Left ventricle myocardium inferior (tissue), 1 donor: ENCODE measurements at regions not wholly inside any gene's neighbourhood (a gene's known extent, or its start where the extent isn't known, plus 50 kb on each side); places are given as distances from the start of the nearest gene placed in this dataset.

Experiments
- DNase-seq: peaks from one replicate; pipeline ENCODE4 v3.0.0-alpha.2; 2020
- H3K27ac ChIP-seq: fragments of 200-600 bp; replicated peaks from 2 replicates; pipeline ENCODE4 v1.8.0; 2021
- H3K27me3 ChIP-seq: fragments of 200-600 bp; 2 replicates; pipeline ENCODE4 v1.8.0; 2021; ENCODE audit warnings: low read depth
- H3K36me3 ChIP-seq: fragments of 200-600 bp; 2 replicates; pipeline ENCODE4 v1.8.0; 2021
- H3K4me1 ChIP-seq: fragments of 200-600 bp; 2 replicates; pipeline ENCODE4 v1.8.0; 2021
- H3K4me3 ChIP-seq: fragments of 200-600 bp; 2 replicates; pipeline ENCODE4 v1.8.0; 2021; ENCODE audit warnings: mild to moderate bottlenecking, moderate library complexity
- H3K9me3 ChIP-seq: fragments of 200-600 bp; replicated peaks from 2 replicates; pipeline ENCODE4 v1.8.0; 2021
- CTCF ChIP-seq: fragments of 200-600 bp; IDR thresholded peaks from 2 replicates; pipeline ENCODE4 v1.8.0; 2021; ENCODE audit warnings: antibody characterized with exemption, mild to moderate bottlenecking, borderline replicate concordance
- intact Hi-C: fragments of 100-400 bp; cut with micrococcal nuclease; formaldehyde crosslinking; loops from one replicate; pipeline ENCODE4 v1.11.0; 2022
- donor health status: DM: no; HTN: yes; CAD: no; lungs with severe emphysema.

- Histone ChIP-seq H3K27me3 (peaks cover 30% of the 10 kb centered on the region), H3K4me1 (no peaks in the 10 kb centered on the region)
- no peak for DNase-seq
Measured at GRCh38 chr3:135444058-135444457, 521.5 kb upstream of the PPP2R3A start.

GRCh38 chr3:135447483-135447882, 518.0 kb upstream of the PPP2R3A start:
- Histone ChIP-seq H3K4me3 (no peak overlapping the region), H3K4me1 (no peaks in the 10 kb centered on the region), H3K36me3 (no peaks in the 10 kb centered on the region), H3K27ac (no peak overlapping the region), H3K9me3 (no peaks in the 10 kb centered on the region), H3K27me3 (peaks cover 41% of the 10 kb centered on the region)
- no peak for DNase-seq
- intact Hi-C loops = no loop called here
- no peak for TF ChIP-seq CTCF

More at GRCh38 chr3:135444058-135444457, 521.5 kb upstream of the PPP2R3A start:
- H3K4me3 ChIP-seq = no peak overlapping the region
- H3K36me3 ChIP-seq = no peaks in the 10 kb centered on the region
- H3K27ac ChIP-seq = no peak overlapping the region
- no peaks in the 10 kb centered on the region for H3K9me3 ChIP-seq
- intact Hi-C loops = no loop called here
- TF ChIP-seq CTCF = no peak

- H3K4me1 ChIP-seq = no peaks in the 10 kb centered on the region
- DNase-seq = no peak
- intact Hi-C loops = no loop called here
- H3K4me3 ChIP-seq = no peak overlapping the region
- H3K9me3 ChIP-seq = no peaks in the 10 kb centered on the region
- no peak for TF ChIP-seq CTCF
- H3K27me3 ChIP-seq = peaks cover 51% of the 10 kb centered on the region
- no peaks in the 10 kb centered on the region for H3K36me3 ChIP-seq
- H3K27ac ChIP-seq = no peak overlapping the region
Measured at GRCh38 chr3:135448520-135448919, 517.0 kb upstream of the PPP2R3A start.

- H3K4me3 ChIP-seq = no peak overlapping the region
- H3K36me3 ChIP-seq = no peaks in the 10 kb centered on the region
- H3K4me1 ChIP-seq = no peaks in the 10 kb centered on the region
- H3K9me3 ChIP-seq = no peaks in the 10 kb centered on the region
- no peak overlapping the region for H3K27ac ChIP-seq
- DNase-seq = no peak
- peaks cover 56% of the 10 kb centered on the region for H3K27me3 ChIP-seq
- no peak for TF ChIP-seq CTCF
- intact Hi-C loops = no loop called here
Measured at GRCh38 chr3:135449046-135449445, 516.5 kb upstream of the PPP2R3A start.

- intact Hi-C loops = no loop called here
- no peak for TF ChIP-seq CTCF
- Histone ChIP-seq H3K4me3 (no peak overlapping the region), H3K27me3 (peaks cover 64% of the 10 kb centered on the region), H3K27ac (no peak overlapping the region), H3K9me3 (no peaks in the 10 kb centered on the region), H3K36me3 (no peaks in the 10 kb centered on the region), H3K4me1 (no peaks in the 10 kb centered on the region)
- DNase-seq = no peak
Measured at GRCh38 chr3:135451037-135451785, 514.3 kb upstream of the PPP2R3A start.
